DOHH2 (cell line): ENCODE measurements at regions not wholly inside any gene's neighbourhood (a gene's known extent, or its start where the extent isn't known, plus 50 kb on each side); places are given as distances from the start of the nearest gene placed in this dataset.
"Not testable (repeated sequence)": the region's sequence is repeated elsewhere in the genome, so short reads cannot be mapped to it uniquely, and the experiment has no call there.

Experiments
- EZH2phosphoT487 ChIP-seq: fragments of 200-600 bp; sonication (generic); IDR thresholded peaks from 2 replicates; pipeline ENCODE4 v1.6.1; 2017; ENCODE audit warnings: borderline replicate concordance, mild to moderate bottlenecking, antibody characterized with exemption, low read length, moderate library complexity, mixed read lengths
- TF ChIP-seq, protein P1 (sequence below): fragments of 200-600 bp; sonication (generic); IDR thresholded peaks from one replicate; pipeline ENCODE4 v1.5.1; 2014; ENCODE audit warnings: antibody characterized with exemption, mild to moderate bottlenecking, low read depth, low read length; ENCODE audit not compliant: poor library complexity, severe bottlenecking

DNA sequence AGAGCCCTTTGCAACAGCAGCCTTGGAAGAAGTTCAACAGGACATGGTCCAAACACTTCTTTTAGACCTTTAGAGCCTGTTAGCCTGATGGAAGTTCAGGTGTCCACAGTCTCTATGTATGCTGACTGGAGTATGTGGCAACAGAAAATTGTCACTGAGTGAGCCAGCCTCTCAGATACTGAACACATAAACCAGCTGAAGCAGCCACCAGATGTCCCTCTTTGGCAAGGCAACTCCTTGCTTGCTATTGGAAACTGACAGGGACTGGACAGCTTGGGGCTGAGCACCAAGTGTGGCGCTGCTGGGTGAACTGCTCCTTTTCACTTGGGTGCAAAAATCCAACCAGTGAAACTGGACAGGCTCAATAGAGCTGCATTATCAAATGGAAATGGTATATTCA is 1344.9 kb downstream of the RPIA start:
- TF ChIP-seq, protein P1, sequence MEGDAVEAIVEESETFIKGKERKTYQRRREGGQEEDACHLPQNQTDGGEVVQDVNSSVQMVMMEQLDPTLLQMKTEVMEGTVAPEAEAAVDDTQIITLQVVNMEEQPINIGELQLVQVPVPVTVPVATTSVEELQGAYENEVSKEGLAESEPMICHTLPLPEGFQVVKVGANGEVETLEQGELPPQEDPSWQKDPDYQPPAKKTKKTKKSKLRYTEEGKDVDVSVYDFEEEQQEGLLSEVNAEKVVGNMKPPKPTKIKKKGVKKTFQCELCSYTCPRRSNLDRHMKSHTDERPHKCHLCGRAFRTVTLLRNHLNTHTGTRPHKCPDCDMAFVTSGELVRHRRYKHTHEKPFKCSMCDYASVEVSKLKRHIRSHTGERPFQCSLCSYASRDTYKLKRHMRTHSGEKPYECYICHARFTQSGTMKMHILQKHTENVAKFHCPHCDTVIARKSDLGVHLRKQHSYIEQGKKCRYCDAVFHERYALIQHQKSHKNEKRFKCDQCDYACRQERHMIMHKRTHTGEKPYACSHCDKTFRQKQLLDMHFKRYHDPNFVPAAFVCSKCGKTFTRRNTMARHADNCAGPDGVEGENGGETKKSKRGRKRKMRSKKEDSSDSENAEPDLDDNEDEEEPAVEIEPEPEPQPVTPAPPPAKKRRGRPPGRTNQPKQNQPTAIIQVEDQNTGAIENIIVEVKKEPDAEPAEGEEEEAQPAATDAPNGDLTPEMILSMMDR, result peak; percentile 35
- TF ChIP-seq EZH2phosphoT487, result not testable (repeated sequence)
